NCI-H146 treated with DMSO at 0.1 percent for 48 hours (cell line): ENCODE measurements at regions not wholly inside any gene's neighbourhood (a gene's known extent, or its start where the extent isn't known, plus 50 kb on each side); places are given as distances from the start of the nearest gene placed in this dataset.

Experiments used
- DNase-seq: peaks from one replicate; lab custom pipeline; 2025; ENCODE audit not compliant: unreplicated experiment; lab: John Stamatoyannopoulos, UW

- no peak for DNase-seq
These were observed 50.8 kb upstream of the POFUT2 start for GRCh38 chr21:45338311-45339017.

- DNase-seq = no peak
These were observed 52.0 kb upstream of the POFUT2 start for GRCh38 chr21:45339421-45340402.

DNA sequence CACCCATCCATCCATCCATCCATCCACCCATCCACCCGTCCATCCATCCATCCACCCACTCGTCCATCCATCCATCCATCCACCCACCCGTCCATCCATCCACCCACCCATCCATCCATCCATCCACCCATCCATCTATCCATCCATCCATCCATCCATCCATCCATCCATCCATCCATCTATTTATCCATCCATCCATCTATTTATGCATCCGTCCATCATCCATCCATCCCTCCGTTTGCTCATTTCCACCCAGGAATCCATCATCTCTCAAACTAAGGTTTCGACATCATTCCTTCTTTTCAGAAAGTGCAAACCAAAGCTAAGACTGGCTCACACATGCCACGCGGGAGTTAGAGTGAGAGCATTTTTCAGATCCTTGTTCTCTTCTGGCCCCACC, 52.8 kb upstream of the POFUT2 start:
- no peak for DNase-seq

GRCh38 chr21:45341261-45341660, 53.6 kb upstream of the POFUT2 start:
- no peak for DNase-seq

DNA sequence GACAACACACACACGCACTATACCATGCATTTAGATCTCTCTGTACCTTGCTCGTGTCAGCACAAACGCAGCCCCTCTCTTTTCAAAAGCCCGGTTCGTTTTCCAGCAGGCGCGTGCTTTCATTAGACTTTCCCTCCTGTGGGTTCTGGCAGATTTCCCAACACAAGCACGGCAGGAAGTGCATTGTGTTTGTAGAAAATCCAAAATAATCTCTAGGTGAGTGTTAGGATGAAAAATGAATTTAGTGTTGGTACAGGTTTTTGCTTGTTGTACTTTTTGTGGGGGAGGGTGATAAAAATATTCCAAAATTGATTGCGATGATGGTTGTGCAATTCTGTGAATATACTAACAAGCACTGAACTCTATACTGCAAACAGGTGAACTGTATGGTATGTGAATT, 54.1 kb upstream of the POFUT2 start:
- DNase-seq = no peak

DNA sequence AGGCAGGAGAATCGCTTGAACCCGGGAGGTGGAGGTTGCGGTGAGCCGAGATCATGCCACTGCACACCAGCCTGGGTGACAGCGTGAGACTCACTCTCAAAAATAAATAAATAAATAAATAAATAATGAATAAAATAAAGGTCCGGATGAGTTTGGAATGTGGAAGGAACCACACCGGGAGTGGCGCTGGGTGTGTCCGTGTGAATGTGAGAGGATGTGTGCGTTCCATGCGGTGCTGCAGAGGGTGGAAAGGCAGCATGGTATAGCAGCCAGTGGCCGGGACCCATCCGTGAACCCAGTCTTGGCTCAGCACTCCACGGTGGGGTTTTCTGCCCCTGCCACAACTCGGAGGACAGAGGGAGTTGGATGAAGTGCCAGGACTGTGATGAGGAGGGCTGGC, 56.2 kb upstream of the POFUT2 start:
- DNase-seq = no peak

GRCh38 chr21:45344576-45344975, 56.9 kb upstream of the POFUT2 start:
- DNase-seq = no peak

DNA sequence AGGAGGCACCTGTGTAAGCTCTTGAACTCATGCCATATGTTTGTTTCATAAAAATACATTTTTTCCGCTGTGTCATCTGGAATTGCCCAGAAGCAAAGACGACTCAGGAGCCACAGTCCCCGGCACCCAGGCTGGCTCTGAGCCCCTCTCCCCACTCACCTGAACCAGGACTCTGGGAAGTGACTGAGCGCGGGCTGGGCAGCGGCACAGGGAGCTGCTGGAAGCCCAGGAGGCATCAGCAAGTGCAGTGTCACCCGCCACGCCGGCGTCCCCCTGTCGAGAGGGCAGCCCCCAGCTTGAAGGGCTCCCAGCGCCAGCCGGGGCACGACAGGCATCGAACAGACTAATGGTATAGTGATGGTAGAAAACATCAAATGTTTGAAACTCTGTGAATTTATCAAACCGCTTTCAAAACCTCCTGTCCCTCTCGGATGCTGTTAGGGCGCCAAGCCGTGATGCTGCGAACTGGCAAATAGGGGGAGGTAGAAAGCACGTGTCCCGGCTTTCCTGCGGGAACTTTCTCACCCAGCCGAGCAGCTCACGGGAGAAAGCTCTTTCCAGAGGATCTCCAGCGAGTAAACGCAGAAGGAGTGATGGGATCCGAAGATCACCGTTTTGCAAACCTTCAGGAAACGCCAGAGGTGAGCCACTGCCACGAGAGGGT, 57.8 kb upstream of the COL18A1 start:
- no peak for DNase-seq

DNA sequence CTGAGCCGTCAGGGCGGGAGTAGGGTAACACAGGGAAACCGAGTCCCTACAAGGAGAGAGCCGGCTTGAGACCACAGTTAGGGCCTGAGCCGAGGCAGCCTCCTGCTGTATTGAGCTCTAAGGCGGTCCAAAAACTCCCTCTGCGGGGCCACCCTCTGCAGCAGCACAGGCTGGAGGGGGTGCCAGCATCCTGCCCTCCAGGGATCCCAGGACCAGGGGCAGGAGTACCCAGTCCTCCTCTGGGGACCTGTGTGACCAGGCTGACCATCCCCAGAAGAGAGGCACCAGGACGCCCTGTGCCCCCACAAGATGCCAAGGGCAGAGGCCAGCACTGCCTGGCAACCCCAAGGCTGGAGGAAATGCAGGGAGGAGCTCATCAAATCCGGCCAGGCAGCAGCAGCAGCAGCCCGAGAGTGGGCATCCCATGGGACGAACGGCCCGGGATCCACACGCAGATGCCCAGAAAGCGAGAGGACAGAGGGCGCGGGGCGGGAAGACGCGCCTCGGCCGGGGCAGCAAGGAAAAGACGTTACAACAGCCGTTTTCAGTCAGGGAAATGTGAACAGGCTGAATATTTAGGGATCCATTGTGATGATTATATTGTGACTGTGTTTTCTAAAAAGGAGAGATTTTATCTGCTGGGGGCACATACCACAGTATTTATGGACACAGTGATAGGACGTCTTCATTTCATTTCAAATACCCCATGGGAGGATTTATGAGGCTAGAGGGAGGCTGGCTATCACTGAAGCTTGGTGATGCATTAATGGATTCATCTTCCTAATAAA, 57.1 kb upstream of the COL18A1 start:
- no peak for DNase-seq

GRCh38 chr21:45348591-45349327, 56.2 kb upstream of the COL18A1 start:
- no peak for DNase-seq

GRCh38 chr21:45350206-45350854, 54.6 kb upstream of the COL18A1 start:
- DNase-seq = no peak

DNA sequence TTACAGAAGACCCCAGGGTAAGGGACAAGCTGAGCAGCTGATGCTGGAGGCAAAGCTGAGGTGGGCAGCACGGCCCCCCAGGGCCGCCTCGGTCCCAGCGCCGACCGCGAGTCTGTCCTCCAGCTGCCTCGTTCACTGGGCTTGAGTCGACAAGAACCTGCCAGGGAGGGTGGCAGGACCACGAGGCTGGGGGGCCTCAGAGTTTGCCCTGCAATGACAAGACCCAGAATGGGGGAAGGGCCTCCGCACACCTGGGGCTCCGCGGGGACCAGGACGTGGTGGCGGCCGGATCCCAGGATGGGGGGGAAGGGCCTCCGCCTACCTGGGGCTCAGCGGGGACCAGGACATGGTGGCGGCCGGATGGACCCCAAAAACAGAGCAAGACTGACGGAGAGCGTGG, 53.9 kb upstream of the COL18A1 start:
- DNase-seq = no peak

DNA sequence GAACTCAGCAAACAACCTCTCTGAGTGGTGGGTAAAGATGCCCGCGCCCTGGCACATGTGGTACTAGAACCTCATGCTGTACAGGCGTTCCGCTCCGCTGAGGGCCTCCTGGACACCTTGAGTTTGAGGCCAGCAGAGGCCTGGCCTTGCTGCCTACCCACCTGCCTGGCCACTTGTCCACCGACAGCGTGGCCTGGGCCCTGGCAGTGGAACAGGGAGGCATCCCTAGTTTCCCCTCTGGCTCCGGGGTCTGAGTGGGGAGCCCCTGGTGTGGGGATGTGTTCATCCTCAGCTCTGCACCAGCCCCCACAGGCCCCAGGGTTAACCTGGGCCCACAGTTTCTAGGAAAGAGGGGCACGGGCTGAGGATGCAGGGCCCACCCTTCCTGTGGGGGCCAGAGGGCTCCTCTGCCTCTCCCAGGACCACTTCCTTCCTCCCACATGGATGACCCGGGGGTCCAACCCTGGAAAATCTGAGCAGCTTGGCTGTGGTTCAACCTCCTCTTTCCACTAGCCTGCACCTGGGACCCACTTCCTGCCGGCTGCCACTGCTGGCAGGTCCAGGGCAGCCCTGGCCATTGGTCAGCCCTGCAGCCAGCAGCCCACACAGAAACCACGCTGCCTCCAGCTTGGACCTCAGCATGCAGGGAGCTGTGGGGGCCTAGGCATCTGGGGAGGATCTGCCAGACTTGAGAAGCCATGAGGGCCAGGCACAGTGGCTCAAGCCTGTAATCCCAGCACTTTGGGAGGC, 53.3 kb upstream of the COL18A1 start:
- no peak for DNase-seq

GRCh38 chr21:45352621-45353139, 52.3 kb upstream of the COL18A1 start:
- no peak for DNase-seq

DNA sequence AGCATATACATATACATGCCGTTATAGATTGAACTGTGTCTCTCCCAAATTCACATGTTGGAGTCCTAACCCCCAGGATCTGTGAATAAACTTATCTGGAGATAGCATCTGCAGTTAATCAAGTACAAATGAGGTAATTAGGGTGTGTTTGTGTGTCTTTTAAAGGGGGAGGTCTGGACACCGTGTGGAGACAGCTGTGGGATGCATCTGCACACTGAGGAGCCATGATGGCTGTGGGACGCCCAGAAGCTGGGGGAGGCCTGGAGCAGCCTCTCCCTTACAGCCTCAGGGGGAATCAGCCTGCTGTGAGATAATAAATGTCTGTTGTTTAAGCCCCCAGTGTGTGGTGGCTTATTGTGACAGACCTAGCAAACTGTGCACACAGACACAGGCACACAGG, 51.8 kb upstream of the COL18A1 start:
- DNase-seq = peak; percentile 3

DNA sequence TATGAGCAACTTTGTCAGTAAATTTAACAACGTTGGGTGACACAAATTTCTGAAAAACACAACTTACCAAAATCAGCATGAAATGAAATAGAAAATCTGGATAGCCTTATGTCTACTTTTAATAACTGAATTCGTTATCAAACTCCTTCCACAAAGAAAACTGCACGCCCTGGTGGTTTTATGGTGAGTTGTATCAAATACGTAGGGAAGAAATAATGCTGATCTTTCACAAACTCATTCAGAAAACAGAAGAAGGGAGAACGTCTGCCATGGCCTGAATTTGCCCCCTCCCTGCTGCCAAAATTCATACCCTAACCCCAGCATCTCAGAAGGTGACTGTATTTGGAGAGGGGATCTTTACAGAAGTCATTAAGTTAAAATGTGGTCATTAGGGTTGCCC, 50.0 kb upstream of the COL18A1 start:
- no peak for DNase-seq
